HUES48 (cell line): ENCODE measurements at regions not wholly inside any gene's neighbourhood (a gene's known extent, or its start where the extent isn't known, plus 50 kb on each side); places are given as distances from the start of the nearest gene placed in this dataset.

ENCODE experiments used
- H3K27ac ChIP-seq: one replicate; pipeline ENCODE4 v1.7.0; 2013; ENCODE audit warnings: low read depth, low read length, inconsistent platforms
- H3K27me3 ChIP-seq: 2 replicates; pipeline ENCODE4 v1.6.1; 2013; ENCODE audit warnings: mild to moderate bottlenecking, low read length; ENCODE audit not compliant: control insufficient read depth, insufficient read depth
- H3K36me3 ChIP-seq: 2 replicates; pipeline ENCODE4 v1.6.1; 2013; ENCODE audit warnings: low read length; ENCODE audit not compliant: control insufficient read depth, insufficient read depth
- H3K4me1 ChIP-seq: 2 replicates; pipeline ENCODE4 v1.6.1; 2013; ENCODE audit warnings: mild to moderate bottlenecking, low read length; ENCODE audit not compliant: control insufficient read depth, insufficient read depth
- H3K4me3 ChIP-seq: 2 replicates; pipeline ENCODE4 v1.5.1; 2013; ENCODE audit warnings: mild to moderate bottlenecking, low read depth, low read length
- H3K9ac ChIP-seq: 2 replicates; pipeline ENCODE4 v1.6.1; 2013; ENCODE audit warnings: mild to moderate bottlenecking, low read depth, low read length, moderate library complexity
- H3K9me3 ChIP-seq: 2 replicates; pipeline ENCODE4 v1.6.1; 2013; ENCODE audit warnings: low read length; ENCODE audit not compliant: control insufficient read depth, insufficient read depth

GRCh38 chr10:132467464-132468149 is 70.0 kb upstream of the INPP5A start:
- Histone ChIP-seq H3K9ac (no peak overlapping the region), H3K9me3 (no peaks in the 10 kb centered on the region), H3K36me3 (no peaks in the 10 kb centered on the region), H3K27me3 (no peaks in the 10 kb centered on the region), H3K4me3 (no peak overlapping the region; the same call in 1 of the 2 replicates), H3K4me1 (peaks cover 4% of the 10 kb centered on the region; the same call in 1 of the 2 replicates), H3K27ac (no peak overlapping the region)

GRCh38 chr10:132468216-132468615 is 69.4 kb upstream of the INPP5A start:
- H3K4me3 ChIP-seq: no peak overlapping the region; the same call in 1 of the 2 replicates
- H3K36me3 ChIP-seq: no peaks in the 10 kb centered on the region
- H3K9ac ChIP-seq: no peak overlapping the region
- no peaks in the 10 kb centered on the region for H3K9me3 ChIP-seq
- no peaks in the 10 kb centered on the region for H3K27me3 ChIP-seq
- no peak overlapping the region for H3K27ac ChIP-seq
- H3K4me1 ChIP-seq: peaks cover 4% of the 10 kb centered on the region; the same call in 1 of the 2 replicates

- Histone ChIP-seq H3K4me3 (no peak overlapping the region), H3K27ac (no peak overlapping the region), H3K9ac (no peak overlapping the region), H3K27me3 (no peaks in the 10 kb centered on the region), H3K36me3 (no peaks in the 10 kb centered on the region), H3K9me3 (no peaks in the 10 kb centered on the region), H3K4me1 (peaks cover 4% of the 10 kb centered on the region; the same call in 1 of the 2 replicates)
Measured at GRCh38 chr10:132468651-132469050, 68.9 kb upstream of the INPP5A start.

GRCh38 chr10:132469197-132469884 is 68.2 kb upstream of the INPP5A start:
- peaks cover 4% of the 10 kb centered on the region; the same call in 1 of the 2 replicates for H3K4me1 ChIP-seq
- H3K27me3 ChIP-seq: no peaks in the 10 kb centered on the region
- no peaks in the 10 kb centered on the region for H3K9me3 ChIP-seq
- H3K9ac ChIP-seq: no peak overlapping the region
- no peak overlapping the region for H3K4me3 ChIP-seq
- no peak overlapping the region for H3K27ac ChIP-seq
- H3K36me3 ChIP-seq: no peaks in the 10 kb centered on the region

- H3K4me3 ChIP-seq: no peak overlapping the region
- H3K27me3 ChIP-seq: no peaks in the 10 kb centered on the region
- no peaks in the 10 kb centered on the region for H3K9me3 ChIP-seq
- H3K27ac ChIP-seq: no peak overlapping the region
- no peak overlapping the region for H3K9ac ChIP-seq
- H3K4me1 ChIP-seq: peaks cover 4% of the 10 kb centered on the region; the same call in 1 of the 2 replicates
- H3K36me3 ChIP-seq: no peaks in the 10 kb centered on the region
Measured at GRCh38 chr10:132470410-132471124, 67.0 kb upstream of the INPP5A start.

GRCh38 chr10:132471125-132471451 is 66.5 kb upstream of the INPP5A start:
- H3K27ac ChIP-seq: no peak overlapping the region
- H3K4me3 ChIP-seq: no peak overlapping the region
- no peak overlapping the region for H3K9ac ChIP-seq
- H3K4me1 ChIP-seq: peaks cover 4% of the 10 kb centered on the region; the same call in 1 of the 2 replicates
- no peaks in the 10 kb centered on the region for H3K27me3 ChIP-seq
- no peaks in the 10 kb centered on the region for H3K36me3 ChIP-seq
- no peaks in the 10 kb centered on the region for H3K9me3 ChIP-seq

GRCh38 chr10:132471484-132471883 is 66.1 kb upstream of the INPP5A start:
- Histone ChIP-seq H3K27me3 (no peaks in the 10 kb centered on the region), H3K4me3 (no peak overlapping the region), H3K9ac (no peak overlapping the region), H3K36me3 (no peaks in the 10 kb centered on the region), H3K9me3 (no peaks in the 10 kb centered on the region), H3K4me1 (peaks cover 4% of the 10 kb centered on the region; the same call in 1 of the 2 replicates), H3K27ac (no peak overlapping the region)

- Histone ChIP-seq H3K27me3 (no peaks in the 10 kb centered on the region), H3K4me3 (no peak overlapping the region), H3K9ac (no peak overlapping the region), H3K4me1 (no peaks in the 10 kb centered on the region; the same call in 1 of the 2 replicates), H3K9me3 (no peaks in the 10 kb centered on the region), H3K27ac (no peak overlapping the region), H3K36me3 (no peaks in the 10 kb centered on the region)
Measured at GRCh38 chr10:132475086-132475485, 62.5 kb upstream of the INPP5A start.

GRCh38 chr10:132476146-132477065 is 61.2 kb upstream of the INPP5A start:
- no peaks in the 10 kb centered on the region for H3K9me3 ChIP-seq
- H3K27me3 ChIP-seq: no peaks in the 10 kb centered on the region
- H3K4me3 ChIP-seq: no peak overlapping the region
- H3K27ac ChIP-seq: no peak overlapping the region
- H3K36me3 ChIP-seq: no peaks in the 10 kb centered on the region
- H3K4me1 ChIP-seq: peaks cover 5% of the 10 kb centered on the region
- no peak overlapping the region for H3K9ac ChIP-seq

GRCh38 chr10:132477066-132477397 is 60.6 kb upstream of the INPP5A start:
- Histone ChIP-seq H3K9ac (no peak overlapping the region), H3K27ac (no peak overlapping the region), H3K27me3 (no peaks in the 10 kb centered on the region), H3K4me1 (peaks cover 11% of the 10 kb centered on the region), H3K36me3 (no peaks in the 10 kb centered on the region), H3K4me3 (no peak overlapping the region), H3K9me3 (no peaks in the 10 kb centered on the region)
